IPS-20b (cell line): ENCODE measurements at regions not wholly inside any gene's neighbourhood (a gene's known extent, or its start where the extent isn't known, plus 50 kb on each side); places are given as distances from the start of the nearest gene placed in this dataset.

Experiments used
- H3K27ac ChIP-seq: one replicate; pipeline ENCODE4 v1.5.1; 2013; ENCODE audit warnings: low read length
- H3K27me3 ChIP-seq: 2 replicates; pipeline ENCODE4 v1.6.1; 2013; ENCODE audit warnings: mild to moderate bottlenecking, low read length, inconsistent platforms; ENCODE audit not compliant: insufficient read depth
- H3K36me3 ChIP-seq: 2 replicates; pipeline ENCODE4 v1.6.1; 2013; ENCODE audit warnings: low read depth, mild to moderate bottlenecking, inconsistent platforms, low read length, moderate library complexity; ENCODE audit not compliant: insufficient read depth
- H3K4me1 ChIP-seq: 2 replicates; pipeline ENCODE4 v1.6.1; 2013; ENCODE audit warnings: mild to moderate bottlenecking, control low read depth, inconsistent platforms, low read length, moderate library complexity; ENCODE audit not compliant: insufficient read depth
- H3K4me3 ChIP-seq: 2 replicates; pipeline ENCODE4 v1.5.1; 2013; ENCODE audit warnings: mild to moderate bottlenecking, low read length, inconsistent platforms
- H3K9ac ChIP-seq: 2 replicates; pipeline ENCODE4 v1.6.1; 2013; ENCODE audit warnings: low read depth, mild to moderate bottlenecking, inconsistent platforms, low read length, moderate library complexity
- H3K9me3 ChIP-seq: 2 replicates; pipeline ENCODE4 v1.6.1; 2013; ENCODE audit warnings: mild to moderate bottlenecking, low read depth, low read length, inconsistent platforms; ENCODE audit not compliant: insufficient read depth

DNA sequence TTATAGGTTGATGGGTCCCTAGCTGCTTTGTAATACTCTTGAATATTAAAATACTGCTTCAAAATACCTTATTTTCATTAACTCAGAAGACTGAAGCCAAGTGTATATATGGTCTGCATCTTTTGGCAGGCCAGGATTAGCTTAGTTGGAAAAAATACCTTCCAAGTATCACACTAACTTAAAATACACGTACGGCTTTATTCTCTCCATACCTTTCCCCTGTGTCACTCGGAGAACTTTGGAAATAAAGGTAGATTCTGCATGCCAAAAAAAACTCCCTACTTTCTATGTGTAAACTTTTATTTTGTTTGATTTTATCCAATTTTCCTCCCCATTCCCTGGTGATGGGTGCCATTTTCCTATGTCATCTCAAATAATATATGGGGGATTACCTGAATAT lies 422.3 kb upstream of the MDFIC2 start:
- Histone ChIP-seq H3K9me3 (no peaks in the 10 kb centered on the region), H3K4me1 (peaks cover 18% of the 10 kb centered on the region), H3K27ac (no peak overlapping the region), H3K27me3 (no peaks in the 10 kb centered on the region), H3K9ac (no peak overlapping the region), H3K4me3 (no peak overlapping the region), H3K36me3 (no peaks in the 10 kb centered on the region)

DNA sequence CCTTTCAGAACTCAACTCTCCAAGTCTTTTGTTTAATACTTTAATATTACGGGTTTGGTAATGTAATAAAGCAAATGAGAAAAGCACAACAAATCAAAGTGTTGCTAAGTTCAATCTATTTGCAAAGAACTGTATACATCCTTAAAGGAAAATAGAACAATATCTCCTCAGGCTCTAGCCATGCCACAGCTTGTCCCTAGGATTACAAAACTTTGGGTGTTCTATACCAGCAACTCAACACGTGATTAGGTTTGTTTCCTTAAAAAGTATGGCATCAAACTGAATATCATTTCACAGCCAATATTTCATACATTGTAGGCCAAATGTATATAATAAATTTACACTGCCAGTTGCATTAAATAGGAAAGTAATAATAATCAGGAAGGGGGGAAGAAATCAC lies 418.6 kb upstream of the MDFIC2 start:
- H3K4me1 ChIP-seq = peaks cover 15% of the 10 kb centered on the region

GRCh38 chr3:70729845-70730244 lies 417.4 kb upstream of the MDFIC2 start:
- Histone ChIP-seq H3K27me3 (no peaks in the 10 kb centered on the region), H3K9me3 (no peaks in the 10 kb centered on the region), H3K4me1 (peaks cover 15% of the 10 kb centered on the region), H3K36me3 (no peaks in the 10 kb centered on the region), H3K9ac (no peak overlapping the region), H3K4me3 (no peak overlapping the region), H3K27ac (no peak overlapping the region)

More for the DNA sequence above, 418.6 kb upstream of the MDFIC2 start:
- no peaks in the 10 kb centered on the region for H3K36me3 ChIP-seq
- no peak overlapping the region for H3K9ac ChIP-seq
- no peak overlapping the region for H3K4me3 ChIP-seq
- H3K27me3 ChIP-seq = no peaks in the 10 kb centered on the region
- H3K27ac ChIP-seq = no peak overlapping the region
- H3K9me3 ChIP-seq = no peaks in the 10 kb centered on the region

DNA sequence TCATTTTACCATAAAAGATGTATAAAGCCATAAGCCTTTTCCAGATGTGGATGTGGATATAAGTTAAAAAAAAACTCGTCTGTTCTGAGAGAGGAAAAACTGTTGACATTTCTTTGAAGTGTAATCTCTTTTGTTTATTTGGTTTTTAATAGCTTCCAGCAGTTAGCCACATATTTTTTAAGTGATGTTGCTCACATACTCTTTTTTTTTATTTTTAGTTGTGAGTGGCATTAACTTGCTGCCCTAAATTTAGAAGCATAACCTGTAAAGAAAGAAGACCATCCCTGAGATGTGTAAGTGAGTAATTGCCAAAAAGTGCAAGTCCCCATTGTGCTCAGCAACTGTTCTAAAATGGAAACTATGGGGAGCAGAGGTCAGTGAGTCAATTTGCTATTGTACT lies 415.9 kb upstream of the MDFIC2 start:
- H3K9me3 ChIP-seq = no peaks in the 10 kb centered on the region
- H3K36me3 ChIP-seq = no peaks in the 10 kb centered on the region
- H3K27ac ChIP-seq = no peak overlapping the region
- peaks cover 15% of the 10 kb centered on the region for H3K4me1 ChIP-seq
- no peak overlapping the region for H3K4me3 ChIP-seq
- H3K27me3 ChIP-seq = no peaks in the 10 kb centered on the region
- H3K9ac ChIP-seq = no peak overlapping the region

- Histone ChIP-seq H3K9ac (no peak overlapping the region), H3K27ac (no peak overlapping the region), H3K27me3 (no peaks in the 10 kb centered on the region), H3K4me1 (peaks cover 8% of the 10 kb centered on the region), H3K36me3 (no peaks in the 10 kb centered on the region), H3K9me3 (no peaks in the 10 kb centered on the region), H3K4me3 (no peak overlapping the region)
Measured at GRCh38 chr3:70726961-70727360, 414.5 kb upstream of the MDFIC2 start.

GRCh38 chr3:70726096-70726938 lies 413.9 kb upstream of the MDFIC2 start:
- Histone ChIP-seq H3K4me3 (no peak overlapping the region), H3K9me3 (no peaks in the 10 kb centered on the region), H3K9ac (no peak overlapping the region), H3K36me3 (no peaks in the 10 kb centered on the region), H3K27me3 (no peaks in the 10 kb centered on the region), H3K4me1 (peaks cover 6% of the 10 kb centered on the region), H3K27ac (no peak overlapping the region)

GRCh38 chr3:70722018-70722417 lies 409.6 kb upstream of the MDFIC2 start:
- Histone ChIP-seq H3K27ac (no peak overlapping the region), H3K27me3 (no peaks in the 10 kb centered on the region), H3K4me3 (no peak overlapping the region), H3K4me1 (no peaks in the 10 kb centered on the region; the same call in 1 of the 2 replicates), H3K9me3 (no peaks in the 10 kb centered on the region), H3K36me3 (no peaks in the 10 kb centered on the region), H3K9ac (no peak overlapping the region)

DNA sequence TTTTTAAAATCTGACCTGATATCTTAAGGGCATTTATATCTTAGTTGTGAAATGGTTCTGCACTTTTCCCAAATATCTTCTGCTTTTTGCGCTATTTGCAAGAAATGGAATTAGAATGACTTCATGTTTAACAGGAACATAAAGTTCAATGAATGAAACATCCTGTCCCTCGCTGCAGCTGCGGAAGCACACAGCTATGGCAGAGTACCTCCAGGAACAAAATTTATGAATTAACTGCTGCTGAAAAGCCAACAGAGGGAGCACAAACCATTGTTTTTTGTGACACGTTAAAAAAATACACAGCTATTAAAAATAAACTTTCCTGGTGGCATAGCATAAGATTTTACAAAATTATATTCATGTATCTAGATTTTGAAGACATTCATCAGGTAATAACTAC lies 404.4 kb upstream of the MDFIC2 start:
- H3K27ac ChIP-seq = no peak overlapping the region
- H3K4me1 ChIP-seq = 0 out of 2 replicates have a peak, but pooled peaks cover 3% of the 10 kb centered on the region
- H3K27me3 ChIP-seq = no peaks in the 10 kb centered on the region
- no peak overlapping the region for H3K9ac ChIP-seq
- peaks cover 22% of the 10 kb centered on the region for H3K9me3 ChIP-seq
- no peak overlapping the region for H3K4me3 ChIP-seq
- H3K36me3 ChIP-seq = 0 out of 2 replicates have a peak, but pooled peaks cover 5% of the 10 kb centered on the region

DNA sequence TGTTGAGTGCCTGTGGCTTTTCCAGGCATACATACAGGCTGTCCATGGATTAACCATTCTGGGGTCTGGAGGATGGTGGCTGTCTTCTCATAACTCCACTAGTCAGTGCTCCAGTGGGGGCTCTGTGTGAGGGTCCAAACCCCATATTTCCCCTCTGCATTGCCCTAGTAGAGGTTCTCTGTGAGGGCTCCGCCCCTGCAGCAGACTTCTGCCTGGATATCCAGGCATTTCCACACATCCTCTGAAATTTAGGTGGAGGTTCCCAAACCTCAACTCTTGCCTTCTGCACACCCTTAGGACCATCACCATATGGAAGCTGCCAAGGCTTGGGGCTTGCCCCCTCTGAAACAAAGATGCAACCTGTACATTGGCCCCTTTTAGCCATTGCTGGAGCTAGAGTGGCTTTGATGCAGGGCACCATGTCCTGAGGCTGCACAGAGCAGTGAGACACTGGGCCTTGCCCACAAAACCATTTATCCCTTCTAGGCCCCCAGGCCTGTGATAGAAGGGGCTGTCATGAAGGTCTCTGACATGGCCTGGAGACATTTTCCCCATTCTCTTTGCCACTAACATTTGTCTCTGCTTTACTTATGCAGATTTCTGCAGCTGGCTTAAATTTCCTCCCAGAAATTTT lies 400.1 kb upstream of the MDFIC2 start:
- no peaks in the 10 kb centered on the region for H3K27me3 ChIP-seq
- H3K9ac ChIP-seq = no peak overlapping the region
- peaks cover 30% of the 10 kb centered on the region for H3K9me3 ChIP-seq
- H3K4me1 ChIP-seq = 0 out of 2 replicates have a peak, but pooled peaks cover 3% of the 10 kb centered on the region
- 0 out of 2 replicates have a peak, but pooled peaks cover 5% of the 10 kb centered on the region for H3K36me3 ChIP-seq
- no peak overlapping the region for H3K27ac ChIP-seq
- H3K4me3 ChIP-seq = no peak overlapping the region

DNA sequence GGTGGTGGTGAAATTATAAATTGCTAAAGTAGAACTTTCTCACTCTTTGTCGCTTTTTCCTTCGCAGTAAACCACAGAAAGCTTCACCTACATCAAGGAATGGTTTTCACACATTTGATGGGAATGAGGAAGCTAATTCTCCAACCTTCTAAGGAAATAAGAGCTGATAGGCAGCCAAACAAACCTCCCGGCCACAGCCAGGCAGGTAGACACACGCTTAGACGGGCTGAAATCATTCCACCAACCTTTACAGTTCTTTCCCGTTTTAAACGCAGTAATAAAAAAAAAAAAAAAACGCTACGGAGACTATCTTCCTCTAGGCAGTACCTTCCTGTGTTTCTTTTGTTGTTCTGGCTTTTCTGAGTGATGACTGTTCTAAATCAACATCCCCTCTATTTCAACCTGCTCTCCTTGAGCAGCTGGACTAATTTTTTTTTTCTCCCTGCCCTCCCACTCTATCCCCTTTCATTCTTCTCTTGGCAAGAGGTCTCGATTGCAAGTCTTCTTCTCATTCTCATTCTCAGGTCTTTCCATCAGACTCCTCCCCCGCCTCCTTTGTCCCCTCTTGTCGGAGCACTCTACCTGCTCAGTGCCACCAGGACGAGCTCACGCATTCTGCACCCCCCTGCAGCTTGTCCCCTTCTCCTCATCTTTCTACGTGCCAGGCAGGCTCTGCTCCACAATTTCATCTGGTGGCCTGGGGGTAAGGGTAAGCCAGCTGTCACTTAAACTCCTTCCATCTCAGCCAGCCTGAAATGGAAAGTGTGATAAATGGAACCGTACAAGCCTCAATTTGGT lies 391.1 kb upstream of the MDFIC2 start:
- Histone ChIP-seq H3K9ac (no peak overlapping the region), H3K36me3 (no peaks in the 10 kb centered on the region), H3K4me1 (peaks cover 18% of the 10 kb centered on the region; the same call in 1 of the 2 replicates), H3K27me3 (no peaks in the 10 kb centered on the region), H3K27ac (no peak overlapping the region), H3K4me3 (no peak overlapping the region), H3K9me3 (no peaks in the 10 kb centered on the region)

DNA sequence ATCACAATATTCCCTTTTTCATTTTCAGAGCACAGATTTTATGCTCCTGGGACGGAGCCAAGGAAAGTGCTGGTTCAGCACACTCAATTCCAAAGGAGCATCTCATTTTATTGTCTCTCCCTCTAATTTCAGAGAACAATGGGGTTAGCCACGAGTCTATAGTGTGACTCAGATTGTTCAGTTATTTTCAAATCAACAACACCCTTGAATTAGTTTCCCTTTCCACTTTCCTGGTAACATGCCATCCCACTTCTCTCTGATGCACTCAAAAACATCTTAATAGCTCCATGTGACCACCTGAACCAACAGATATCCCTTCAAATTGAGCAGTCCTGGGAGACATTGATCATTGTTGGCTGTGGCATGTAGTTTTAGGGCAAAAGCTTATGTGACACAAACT lies 389.7 kb upstream of the MDFIC2 start:
- peaks cover 18% of the 10 kb centered on the region; the same call in 1 of the 2 replicates for H3K4me1 ChIP-seq
- no peak overlapping the region for H3K9ac ChIP-seq
- H3K27me3 ChIP-seq = no peaks in the 10 kb centered on the region
- no peaks in the 10 kb centered on the region for H3K9me3 ChIP-seq
- H3K36me3 ChIP-seq = no peaks in the 10 kb centered on the region
- H3K27ac ChIP-seq = no peak overlapping the region
- H3K4me3 ChIP-seq = no peak overlapping the region
